NB4 (cell line): ENCODE measurements at regions not wholly inside any gene's neighbourhood (a gene's known extent, or its start where the extent isn't known, plus 50 kb on each side); places are given as distances from the start of the nearest gene placed in this dataset.
"Not testable (repeated sequence)": the region's sequence is repeated elsewhere in the genome, so short reads cannot be mapped to it uniquely, and the experiment has no call there.

Experiments used
- TF ChIP-seq, protein P1 (sequence below): IDR thresholded peaks from one replicate; pipeline ENCODE4 v1.5.1; 2012; ENCODE audit warnings: low read depth, low read length
- TF ChIP-seq, protein P2 (sequence below): IDR thresholded peaks from 2 replicates; pipeline ENCODE4 v1.6.1; 2011; ENCODE audit warnings: low read depth, low read length

DNA sequence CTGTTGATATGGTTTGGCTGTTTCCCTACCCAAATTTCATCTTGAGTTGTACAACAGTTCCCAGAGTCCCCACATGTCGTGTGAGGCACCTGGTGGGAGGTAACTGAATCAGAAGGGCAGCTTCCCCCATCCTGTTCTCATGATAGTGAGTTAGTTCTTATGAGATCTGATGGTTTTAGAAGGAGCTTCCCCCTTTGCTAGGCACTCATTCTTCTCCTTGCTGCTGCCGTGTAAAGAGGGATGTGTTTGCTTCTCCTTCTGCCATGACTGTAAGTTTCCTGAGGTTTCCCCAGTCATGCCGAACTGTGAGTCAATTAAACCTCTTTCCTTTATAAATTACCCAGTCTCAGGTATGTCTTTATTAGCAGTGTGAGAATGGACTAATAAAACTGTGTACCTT is 54.7 kb upstream of the PPARGC1A start:
- TF ChIP-seq, protein P1, sequence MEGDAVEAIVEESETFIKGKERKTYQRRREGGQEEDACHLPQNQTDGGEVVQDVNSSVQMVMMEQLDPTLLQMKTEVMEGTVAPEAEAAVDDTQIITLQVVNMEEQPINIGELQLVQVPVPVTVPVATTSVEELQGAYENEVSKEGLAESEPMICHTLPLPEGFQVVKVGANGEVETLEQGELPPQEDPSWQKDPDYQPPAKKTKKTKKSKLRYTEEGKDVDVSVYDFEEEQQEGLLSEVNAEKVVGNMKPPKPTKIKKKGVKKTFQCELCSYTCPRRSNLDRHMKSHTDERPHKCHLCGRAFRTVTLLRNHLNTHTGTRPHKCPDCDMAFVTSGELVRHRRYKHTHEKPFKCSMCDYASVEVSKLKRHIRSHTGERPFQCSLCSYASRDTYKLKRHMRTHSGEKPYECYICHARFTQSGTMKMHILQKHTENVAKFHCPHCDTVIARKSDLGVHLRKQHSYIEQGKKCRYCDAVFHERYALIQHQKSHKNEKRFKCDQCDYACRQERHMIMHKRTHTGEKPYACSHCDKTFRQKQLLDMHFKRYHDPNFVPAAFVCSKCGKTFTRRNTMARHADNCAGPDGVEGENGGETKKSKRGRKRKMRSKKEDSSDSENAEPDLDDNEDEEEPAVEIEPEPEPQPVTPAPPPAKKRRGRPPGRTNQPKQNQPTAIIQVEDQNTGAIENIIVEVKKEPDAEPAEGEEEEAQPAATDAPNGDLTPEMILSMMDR = not testable (repeated sequence)
- TF ChIP-seq, protein P2, sequence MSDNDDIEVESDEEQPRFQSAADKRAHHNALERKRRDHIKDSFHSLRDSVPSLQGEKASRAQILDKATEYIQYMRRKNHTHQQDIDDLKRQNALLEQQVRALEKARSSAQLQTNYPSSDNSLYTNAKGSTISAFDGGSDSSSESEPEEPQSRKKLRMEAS = not testable (repeated sequence)
